ENCODE measurements at regions not wholly inside any gene's neighbourhood (a gene's known extent, or its start where the extent isn't known, plus 50 kb on each side); places are given as distances from the start of the nearest gene placed in this dataset.
"Not testable (repeated sequence)": the region's sequence is repeated elsewhere in the genome, so short reads cannot be mapped to it uniquely, and the experiment has no call there.

DNA sequence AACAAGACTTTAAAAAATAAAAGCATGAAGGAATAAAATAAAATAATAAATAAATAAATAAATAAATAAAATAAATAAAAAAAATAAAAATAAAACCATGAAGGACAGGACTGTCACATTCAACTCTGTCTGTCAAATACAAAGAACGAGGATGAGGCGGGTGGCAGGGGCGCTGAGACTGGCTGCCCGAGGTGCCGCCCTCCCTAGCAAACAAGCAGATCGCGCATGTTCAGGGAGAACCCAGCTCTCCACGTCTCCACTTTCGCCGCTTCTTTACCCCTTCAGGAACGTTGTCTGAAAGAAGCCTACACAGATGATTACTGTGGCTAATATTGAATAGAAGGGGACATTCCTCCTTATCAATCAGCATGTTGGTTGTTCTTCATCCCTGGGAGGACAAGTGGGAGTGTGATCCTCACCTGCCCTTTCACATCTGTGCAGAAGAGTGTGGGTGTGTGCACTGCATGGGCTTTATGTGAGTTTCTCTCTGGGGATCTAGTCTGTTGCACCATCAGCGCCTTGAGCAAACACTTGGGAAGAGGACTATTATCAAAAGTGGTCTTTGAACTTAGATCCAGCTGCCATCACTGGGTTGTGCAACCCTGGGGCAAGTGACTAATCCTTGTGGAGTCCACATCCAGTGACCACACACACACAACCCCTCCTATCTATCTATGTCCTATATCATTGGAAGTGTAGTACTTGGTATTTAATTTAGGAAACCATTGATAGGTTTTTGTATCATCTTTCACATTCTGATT lies 399.2 kb downstream of the IRX2 start:
- no peak for DNase-seq (ENCODE audit: low read depth in 3 of 3, low spot score in 1 of 3)

GRCh38 chr5:2349768-2350167 lies 401.7 kb downstream of the IRX2 start:
- DNase-seq (ENCODE audit: low read depth in 3 of 3, low spot score in 1 of 3), result not testable (repeated sequence)

DNA sequence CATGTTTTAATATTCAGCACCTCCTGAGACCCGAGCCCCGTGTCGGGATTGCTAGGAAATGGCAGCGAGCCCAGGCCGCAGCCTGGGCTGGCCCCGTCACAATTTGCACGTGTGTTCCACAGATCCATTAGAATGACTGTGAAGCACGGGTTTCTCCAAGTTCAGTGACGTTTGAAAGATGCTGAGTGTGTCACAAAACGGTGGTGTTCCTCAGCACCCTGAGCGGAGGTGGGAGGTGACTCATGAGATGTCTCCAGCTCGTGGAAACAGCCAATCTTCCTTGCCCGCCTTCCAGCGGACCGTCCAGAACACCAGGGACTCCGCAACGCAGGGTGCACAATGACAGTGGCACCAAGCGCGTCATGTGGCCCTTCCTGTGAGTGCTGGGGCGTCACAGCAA lies 412.8 kb downstream of the IRX2 start:
- no peak for DNase-seq (ENCODE audit: low read depth in 3 of 3, low spot score in 1 of 3)

DNA sequence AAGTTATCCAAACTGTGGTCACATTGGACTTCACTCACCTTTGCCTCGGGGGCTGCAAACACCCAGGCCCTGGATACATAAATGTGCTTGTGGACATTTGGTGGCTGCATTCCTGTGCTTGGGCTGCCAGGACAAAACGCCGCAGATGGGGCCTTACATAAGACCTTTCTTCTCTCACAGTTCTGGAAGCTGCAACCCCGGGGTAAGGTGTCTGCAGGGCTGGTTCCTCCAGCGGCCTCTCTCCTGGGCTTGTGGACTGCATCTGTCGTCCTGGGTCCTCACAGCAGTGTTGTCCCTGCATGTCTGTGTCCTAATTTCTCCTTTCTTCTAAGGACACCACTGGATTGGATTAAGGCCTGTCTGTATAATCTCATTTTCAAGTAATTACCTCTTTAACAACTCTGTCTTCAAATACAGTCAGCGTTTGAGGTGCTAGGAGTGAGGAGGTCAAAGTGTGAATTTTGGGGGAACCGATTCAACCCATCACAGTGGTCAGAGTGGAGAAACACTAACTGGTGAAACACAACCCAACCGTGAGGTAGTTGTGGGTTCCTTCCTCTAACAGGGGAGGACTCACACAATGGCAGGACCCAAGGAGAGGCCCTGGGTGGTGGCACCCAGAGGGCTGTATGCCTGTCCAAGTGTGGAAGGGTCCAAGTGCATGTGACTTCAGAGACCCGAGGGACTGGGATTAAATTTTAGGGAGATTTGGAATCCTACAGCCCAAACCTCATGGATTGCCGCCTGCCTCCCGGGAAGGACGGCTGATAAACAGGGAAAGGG lies 415.6 kb downstream of the IRX2 start:
- DNase-seq (ENCODE audit: low read depth in 3 of 3, low spot score in 1 of 3), result no peak

GRCh38 chr5:2335125-2335732 lies 416.2 kb downstream of the IRX2 start:
- DNase-seq (ENCODE audit: low read depth in 3 of 3, low spot score in 1 of 3), result no peak

DNA sequence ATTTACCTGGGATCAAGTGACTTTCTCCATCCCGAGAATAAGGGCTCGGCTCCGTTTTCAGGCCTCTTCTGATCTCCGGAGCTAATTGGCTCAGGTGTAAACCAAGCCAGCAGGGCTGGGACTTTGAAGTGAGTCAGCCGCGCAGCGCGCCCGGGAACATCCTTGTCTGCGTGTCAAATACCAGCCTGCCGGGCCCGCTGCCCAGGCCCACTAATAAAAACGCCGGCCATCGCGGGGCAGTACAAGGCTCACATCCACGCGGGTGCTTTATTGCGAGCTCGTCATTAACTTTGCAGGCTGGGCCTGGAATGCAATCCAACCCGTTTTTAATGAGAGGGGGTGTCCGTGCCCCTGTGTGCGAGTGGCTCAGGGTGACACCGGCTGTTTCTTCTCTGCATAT lies 416.8 kb downstream of the IRX2 start:
- DNase-seq (ENCODE audit: low read depth in 3 of 3, low spot score in 1 of 3), result no peak

GRCh38 chr5:2333291-2333690 lies 418.2 kb downstream of the IRX2 start:
- DNase-seq (ENCODE audit: low read depth in 3 of 3, low spot score in 1 of 3), result no peak

- DNase-seq (ENCODE audit: low read depth in 3 of 3, low spot score in 1 of 3), result no peak
Measured at GRCh38 chr5:2332521-2332920, 419.0 kb downstream of the IRX2 start.

DNA sequence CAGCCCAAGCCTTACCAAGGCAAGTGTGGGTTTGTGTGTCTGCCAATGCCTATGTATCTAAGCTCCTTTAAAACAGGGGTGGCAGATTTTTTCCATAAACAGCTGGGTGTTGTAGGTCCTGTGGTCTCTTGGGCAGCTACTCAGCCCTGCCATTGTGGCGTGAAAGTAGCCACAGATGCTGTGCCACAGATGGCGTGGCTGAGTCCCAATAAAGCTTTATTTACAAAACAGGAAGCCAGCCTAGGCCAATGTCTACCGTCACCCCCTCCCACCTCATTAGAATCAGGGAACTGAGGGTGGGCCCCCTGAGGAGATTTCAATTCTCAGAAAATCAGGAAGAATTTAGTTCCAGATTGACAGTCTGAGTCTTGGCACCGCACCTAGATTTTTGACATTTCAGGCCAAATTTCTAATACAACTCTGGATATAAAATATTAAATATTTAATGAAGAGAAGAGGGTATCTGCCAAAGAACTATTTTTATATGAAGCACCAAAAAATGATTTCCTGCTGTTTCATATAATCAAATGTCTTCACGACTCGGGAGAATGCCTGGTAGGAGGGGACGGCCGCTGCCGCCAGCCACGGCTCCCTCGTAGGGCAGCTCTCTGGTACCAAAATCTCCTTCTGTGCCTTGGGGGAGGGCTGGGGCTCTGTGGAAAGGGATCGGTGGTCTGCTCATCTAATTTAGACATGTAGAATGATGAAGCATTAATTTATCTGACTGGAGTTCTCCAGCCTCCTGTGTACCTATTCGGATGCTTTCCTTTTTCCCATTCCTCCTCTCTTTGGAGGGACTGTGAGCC lies 420.9 kb downstream of the IRX2 start:
- DNase-seq (ENCODE audit: low read depth in 3 of 3, low spot score in 1 of 3), result no peak

- no peak for DNase-seq (ENCODE audit: low read depth in 3 of 3, low spot score in 1 of 3)
Measured at GRCh38 chr5:2329741-2330140, 421.7 kb downstream of the IRX2 start.

DNA sequence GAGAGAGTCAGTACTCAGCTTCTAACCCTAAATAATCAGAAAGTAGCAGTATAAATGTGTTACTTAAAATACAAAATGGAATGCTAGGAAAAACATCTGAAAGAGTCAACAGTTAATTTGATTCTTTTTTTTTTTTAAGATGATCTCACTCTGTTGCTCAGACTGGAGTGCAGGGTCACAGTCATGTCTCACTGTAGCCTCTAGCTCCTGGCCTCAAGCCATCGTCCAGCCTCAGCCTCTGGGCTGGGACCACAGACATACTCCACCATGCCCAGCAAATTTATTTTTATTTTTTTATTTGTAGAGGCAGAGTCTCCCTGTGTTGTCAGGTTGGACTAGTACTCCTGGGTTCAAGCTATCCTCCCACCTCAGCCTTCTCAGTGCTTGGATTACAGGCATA lies 424.9 kb downstream of the IRX2 start:
- DNase-seq (ENCODE audit: low read depth in 3 of 3, low spot score in 1 of 3), result no peak

DNA sequence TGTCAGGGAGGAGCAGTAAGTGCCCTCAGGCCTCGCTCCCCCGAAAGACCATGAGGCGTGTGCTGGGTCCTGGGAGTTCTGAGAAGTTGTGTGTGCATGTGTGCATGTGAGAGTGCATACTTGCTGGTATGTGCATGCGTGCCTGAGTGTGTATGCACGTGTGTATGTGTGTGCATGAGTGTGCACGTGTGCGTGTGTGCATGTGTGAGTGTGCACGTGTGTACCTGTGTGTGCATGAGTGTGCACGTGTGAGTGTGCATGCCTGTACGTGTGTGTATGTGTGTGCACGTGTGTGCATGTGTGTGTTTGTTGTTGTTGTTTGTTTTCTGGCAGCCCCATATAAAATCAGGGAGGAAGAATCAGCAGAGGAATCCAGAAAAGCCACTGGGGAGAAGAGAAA lies 426.7 kb downstream of the IRX2 start:
- no peak for DNase-seq (ENCODE audit: low read depth in 3 of 3, low spot score in 1 of 3)

DNA sequence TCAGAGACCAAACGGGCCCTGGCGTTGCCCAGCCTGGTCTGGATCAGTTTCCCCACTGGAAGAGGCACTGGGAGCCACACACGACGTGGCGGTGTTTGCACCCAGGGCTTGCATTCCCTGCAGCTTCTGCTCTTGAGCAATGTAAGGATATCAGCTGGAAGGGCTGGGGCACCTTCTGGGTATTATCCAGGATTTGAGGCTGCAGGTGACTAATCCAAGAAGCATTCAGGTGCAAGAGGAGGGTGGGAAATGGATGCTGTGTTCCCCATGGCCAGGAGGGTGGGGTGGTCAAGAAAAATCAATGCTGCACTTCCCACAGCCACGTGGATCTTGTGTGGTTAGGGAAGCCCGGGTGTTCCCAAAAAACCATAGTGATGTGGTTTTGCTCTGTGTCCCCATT lies 430.9 kb downstream of the IRX2 start:
- no peak for DNase-seq (ENCODE audit: low read depth in 3 of 3, low spot score in 1 of 3)

GRCh38 chr5:2317540-2317939 lies 433.9 kb downstream of the IRX2 start:
- no peak for DNase-seq (ENCODE audit: low read depth in 3 of 3, low spot score in 1 of 3)

DNA sequence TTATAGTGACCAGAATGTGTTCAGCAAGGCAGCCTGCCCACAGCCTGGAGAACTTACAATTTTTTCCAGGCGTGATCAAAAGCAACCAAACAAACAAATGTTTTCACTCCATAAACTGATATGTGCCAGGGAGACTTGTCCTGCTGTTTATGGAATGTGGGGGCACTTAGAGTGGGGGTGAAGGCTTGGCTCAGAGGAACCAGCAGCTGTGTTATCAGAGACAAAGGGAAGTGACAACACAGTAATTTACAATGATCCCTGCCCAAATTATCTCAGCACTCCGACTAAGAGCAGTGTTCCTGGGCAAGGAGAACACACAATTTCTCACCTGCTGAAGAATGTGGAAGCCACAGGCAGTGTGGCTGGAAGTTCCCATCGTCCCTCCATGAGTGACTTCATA lies 429.1 kb upstream of the IRX4 start:
- DNase-seq (ENCODE audit: low read depth in 3 of 3, low spot score in 1 of 3), result no peak

DNA sequence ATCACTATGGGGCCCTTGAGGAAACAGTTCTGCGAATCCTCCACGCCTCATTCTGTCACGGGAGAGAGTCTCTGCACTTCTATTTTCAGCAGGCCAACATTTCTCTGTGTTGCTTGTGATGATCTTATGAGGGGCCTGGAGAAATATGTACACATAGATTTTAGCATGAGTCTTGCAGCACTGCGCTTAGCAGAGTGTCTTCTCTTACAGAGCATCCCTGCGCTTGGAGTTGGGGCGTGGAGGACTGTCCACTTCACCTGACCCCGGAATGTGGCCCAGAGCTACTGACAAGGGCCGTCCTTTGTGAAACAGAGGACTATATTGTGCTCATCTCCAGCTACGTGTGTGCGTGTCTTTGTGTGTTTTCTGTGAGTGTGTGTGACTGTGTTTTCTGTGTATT lies 428.2 kb upstream of the IRX4 start:
- DNase-seq (ENCODE audit: low read depth in 3 of 3, low spot score in 1 of 3), result no peak

- DNase-seq (ENCODE audit: low read depth in 3 of 3, low spot score in 1 of 3), result no peak
Measured at GRCh38 chr5:2307631-2308030, 424.9 kb upstream of the IRX4 start.

GRCh38 chr5:2306711-2307110 lies 424.0 kb upstream of the IRX4 start:
- DNase-seq (ENCODE audit: low read depth in 3 of 3, low spot score in 1 of 3), result no peak

- no peak for DNase-seq (ENCODE audit: low read depth in 3 of 3, low spot score in 1 of 3)
Measured at GRCh38 chr5:2303431-2304100, 420.8 kb upstream of the IRX4 start.

DNA sequence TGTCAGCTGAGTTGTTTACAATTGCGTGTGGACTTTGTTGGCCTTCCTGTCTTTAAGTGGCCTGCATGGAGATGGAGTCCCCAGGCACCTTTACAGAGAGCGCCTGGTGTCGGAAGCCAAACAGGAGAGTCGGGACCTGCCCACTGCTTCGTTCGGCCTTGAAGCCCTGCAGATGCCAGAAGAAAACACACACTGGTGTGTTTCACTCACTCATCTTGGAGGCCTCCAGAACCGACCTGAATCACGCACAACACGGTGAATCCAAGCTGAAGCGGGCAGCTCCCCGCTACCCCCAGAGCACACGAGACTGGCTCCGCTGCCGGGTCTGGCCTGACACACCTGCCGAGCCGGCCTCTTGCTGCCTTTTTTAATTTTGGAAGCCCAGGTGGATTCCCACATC lies 419.4 kb upstream of the IRX4 start:
- no peak for DNase-seq (ENCODE audit: low read depth in 3 of 3, low spot score in 1 of 3)

Measured in stimulated activated CD4-positive, alpha-beta T cell treated with anti-CD3 and anti-CD28 coated beads, TNF-alpha, amount 100 ng/mL, for 1 hour (primary cell).